ENCODE measurements at regions not wholly inside any gene's neighbourhood (a gene's known extent, or its start where the extent isn't known, plus 50 kb on each side); places are given as distances from the start of the nearest gene placed in this dataset.

- DNase-seq (ENCODE audit: low spot score in 2 of 2), result no peak
- no peak for ATAC-seq (replicated peaks; ENCODE audit: extremely low read depth, poor library complexity, severe bottlenecking)
- H3K9me3 Mint-ChIP-seq, result no peaks in the 10 kb centered on the region
- H3K27me3 Mint-ChIP-seq, result no peaks in the 10 kb centered on the region
- H3K27ac Mint-ChIP-seq (ENCODE audit: low read depth), result no peak overlapping the region
- H3K4me1 Mint-ChIP-seq, result no peaks in the 10 kb centered on the region
- no peak overlapping the region for H3K4me3 Mint-ChIP-seq
- no peaks in the 10 kb centered on the region for H3K36me3 Mint-ChIP-seq (ENCODE audit: insufficient read depth)
Measured at GRCh38 chr7:114842551-114843065, 79.3 kb upstream of the MDFIC start.

- Mint-ChIP-seq H3K36me3 (ENCODE audit: insufficient read depth) (no peaks in the 10 kb centered on the region), H3K27ac (ENCODE audit: low read depth) (no peak overlapping the region), H3K4me3 (no peak overlapping the region), H3K9me3 (no peaks in the 10 kb centered on the region), H3K4me1 (no peaks in the 10 kb centered on the region), H3K27me3 (no peaks in the 10 kb centered on the region)
- DNase-seq (ENCODE audit: low spot score in 2 of 2) (no peak), ATAC-seq (replicated peaks; ENCODE audit: extremely low read depth, poor library complexity, severe bottlenecking) (no peak)
Measured at GRCh38 chr7:114843102-114843501, 78.8 kb upstream of the MDFIC start.

- Mint-ChIP-seq H3K27me3 (no peaks in the 10 kb centered on the region), H3K4me1 (no peaks in the 10 kb centered on the region), H3K9me3 (no peaks in the 10 kb centered on the region), H3K27ac (ENCODE audit: low read depth) (no peak overlapping the region), H3K4me3 (no peak overlapping the region), H3K36me3 (ENCODE audit: insufficient read depth) (no peaks in the 10 kb centered on the region)
- DNase-seq (ENCODE audit: low spot score in 2 of 2) (no peak), ATAC-seq (replicated peaks; ENCODE audit: extremely low read depth, poor library complexity, severe bottlenecking) (no peak)
Measured at GRCh38 chr7:114851406-114852061, 70.4 kb upstream of the MDFIC start.

- H3K27me3 Mint-ChIP-seq, result no peaks in the 10 kb centered on the region
- ATAC-seq (replicated peaks; ENCODE audit: extremely low read depth, poor library complexity, severe bottlenecking) (no peak), DNase-seq (ENCODE audit: low spot score in 2 of 2) (no peak)
- H3K36me3 Mint-ChIP-seq (ENCODE audit: insufficient read depth), result no peaks in the 10 kb centered on the region
- H3K4me3 Mint-ChIP-seq, result no peak overlapping the region
- no peaks in the 10 kb centered on the region for H3K4me1 Mint-ChIP-seq
- H3K9me3 Mint-ChIP-seq, result no peaks in the 10 kb centered on the region
- no peak overlapping the region for H3K27ac Mint-ChIP-seq (ENCODE audit: low read depth)
Measured at GRCh38 chr7:114852293-114852692, 69.6 kb upstream of the MDFIC start.

GRCh38 chr7:114853189-114853588 lies 68.7 kb upstream of the MDFIC start:
- no peaks in the 10 kb centered on the region for H3K9me3 Mint-ChIP-seq
- H3K27ac Mint-ChIP-seq (ENCODE audit: low read depth), result no peak overlapping the region
- H3K27me3 Mint-ChIP-seq, result no peaks in the 10 kb centered on the region
- H3K4me3 Mint-ChIP-seq, result no peak overlapping the region
- H3K4me1 Mint-ChIP-seq, result no peaks in the 10 kb centered on the region
- DNase-seq (ENCODE audit: low spot score in 2 of 2) (no peak), ATAC-seq (replicated peaks; ENCODE audit: extremely low read depth, poor library complexity, severe bottlenecking) (no peak)
- no peaks in the 10 kb centered on the region for H3K36me3 Mint-ChIP-seq (ENCODE audit: insufficient read depth)

- Mint-ChIP-seq H3K4me1 (no peaks in the 10 kb centered on the region), H3K36me3 (ENCODE audit: insufficient read depth) (no peaks in the 10 kb centered on the region), H3K27me3 (no peaks in the 10 kb centered on the region), H3K27ac (ENCODE audit: low read depth) (no peak overlapping the region), H3K9me3 (no peaks in the 10 kb centered on the region), H3K4me3 (no peak overlapping the region)
- ATAC-seq (replicated peaks; ENCODE audit: extremely low read depth, poor library complexity, severe bottlenecking), result no peak
- no peak for DNase-seq (ENCODE audit: low spot score in 2 of 2)
Measured at GRCh38 chr7:114854369-114854768, 67.5 kb upstream of the MDFIC start.

GRCh38 chr7:114856625-114857024 lies 65.3 kb upstream of the MDFIC start:
- ATAC-seq (replicated peaks; ENCODE audit: extremely low read depth, poor library complexity, severe bottlenecking), result no peak
- Mint-ChIP-seq H3K27me3 (no peaks in the 10 kb centered on the region), H3K27ac (ENCODE audit: low read depth) (no peak overlapping the region), H3K9me3 (no peaks in the 10 kb centered on the region), H3K4me1 (no peaks in the 10 kb centered on the region), H3K36me3 (ENCODE audit: insufficient read depth) (peaks cover 2% of the 10 kb centered on the region), H3K4me3 (no peak overlapping the region)
- no peak for DNase-seq (ENCODE audit: low spot score in 2 of 2)

- Mint-ChIP-seq H3K4me3 (no peak overlapping the region), H3K27ac (ENCODE audit: low read depth) (no peak overlapping the region), H3K4me1 (no peaks in the 10 kb centered on the region), H3K27me3 (no peaks in the 10 kb centered on the region), H3K36me3 (ENCODE audit: insufficient read depth) (peaks cover 2% of the 10 kb centered on the region), H3K9me3 (no peaks in the 10 kb centered on the region)
- no peak for ATAC-seq (replicated peaks; ENCODE audit: extremely low read depth, poor library complexity, severe bottlenecking)
- DNase-seq (ENCODE audit: low spot score in 2 of 2), result no peak
Measured at GRCh38 chr7:114857605-114858004, 64.3 kb upstream of the MDFIC start.

GRCh38 chr7:114859477-114859876 lies 62.4 kb upstream of the MDFIC start:
- no peak for ATAC-seq (replicated peaks; ENCODE audit: extremely low read depth, poor library complexity, severe bottlenecking)
- H3K4me1 Mint-ChIP-seq, result no peaks in the 10 kb centered on the region
- H3K27ac Mint-ChIP-seq (ENCODE audit: low read depth), result no peak overlapping the region
- no peaks in the 10 kb centered on the region for H3K27me3 Mint-ChIP-seq
- DNase-seq (ENCODE audit: low spot score in 2 of 2), result no peak
- H3K36me3 Mint-ChIP-seq (ENCODE audit: insufficient read depth), result peaks cover 2% of the 10 kb centered on the region
- H3K4me3 Mint-ChIP-seq, result no peak overlapping the region
- H3K9me3 Mint-ChIP-seq, result no peaks in the 10 kb centered on the region

- Mint-ChIP-seq H3K27ac (ENCODE audit: low read depth) (no peak overlapping the region), H3K9me3 (no peaks in the 10 kb centered on the region), H3K4me1 (no peaks in the 10 kb centered on the region), H3K27me3 (no peaks in the 10 kb centered on the region), H3K36me3 (ENCODE audit: insufficient read depth) (peaks cover 2% of the 10 kb centered on the region), H3K4me3 (no peak overlapping the region)
- ATAC-seq (replicated peaks; ENCODE audit: extremely low read depth, poor library complexity, severe bottlenecking), result no peak
- no peak for DNase-seq (ENCODE audit: low spot score in 2 of 2)
Measured at GRCh38 chr7:114860206-114860605, 61.7 kb upstream of the MDFIC start.

GRCh38 chr7:114862406-114862805 lies 59.5 kb upstream of the MDFIC start:
- peaks cover 2% of the 10 kb centered on the region for H3K36me3 Mint-ChIP-seq (ENCODE audit: insufficient read depth)
- H3K4me3 Mint-ChIP-seq, result no peak overlapping the region
- H3K9me3 Mint-ChIP-seq, result no peaks in the 10 kb centered on the region
- no peaks in the 10 kb centered on the region for H3K4me1 Mint-ChIP-seq
- ATAC-seq (replicated peaks; ENCODE audit: extremely low read depth, poor library complexity, severe bottlenecking) (no peak), DNase-seq (ENCODE audit: low spot score in 2 of 2) (no peak)
- no peaks in the 10 kb centered on the region for H3K27me3 Mint-ChIP-seq
- H3K27ac Mint-ChIP-seq (ENCODE audit: low read depth), result no peak overlapping the region

- no peak overlapping the region for H3K27ac Mint-ChIP-seq (ENCODE audit: low read depth)
- ATAC-seq (replicated peaks; ENCODE audit: extremely low read depth, poor library complexity, severe bottlenecking) (no peak), DNase-seq (ENCODE audit: low spot score in 2 of 2) (no peak)
- H3K27me3 Mint-ChIP-seq, result no peaks in the 10 kb centered on the region
- H3K4me1 Mint-ChIP-seq, result no peaks in the 10 kb centered on the region
- H3K9me3 Mint-ChIP-seq, result no peaks in the 10 kb centered on the region
- no peak overlapping the region for H3K4me3 Mint-ChIP-seq
- peaks cover 2% of the 10 kb centered on the region for H3K36me3 Mint-ChIP-seq (ENCODE audit: insufficient read depth)
Measured at GRCh38 chr7:114864278-114864677, 57.6 kb upstream of the MDFIC start.

GRCh38 chr7:114865564-114865963 lies 56.3 kb upstream of the MDFIC start:
- no peaks in the 10 kb centered on the region for H3K36me3 Mint-ChIP-seq (ENCODE audit: insufficient read depth)
- no peak overlapping the region for H3K27ac Mint-ChIP-seq (ENCODE audit: low read depth)
- no peaks in the 10 kb centered on the region for H3K27me3 Mint-ChIP-seq

More at GRCh38 chr7:114865564-114865963, 56.3 kb upstream of the MDFIC start:
- Mint-ChIP-seq H3K9me3 (no peaks in the 10 kb centered on the region), H3K4me3 (no peak overlapping the region), H3K4me1 (no peaks in the 10 kb centered on the region)
- ATAC-seq (replicated peaks; ENCODE audit: extremely low read depth, poor library complexity, severe bottlenecking) (peak; percentile 65), DNase-seq (ENCODE audit: low spot score in 2 of 2) (peak; percentile 16 to 32)
